ENCODE measurements at regions not wholly inside any gene's neighbourhood (a gene's known extent, or its start where the extent isn't known, plus 50 kb on each side); places are given as distances from the start of the nearest gene placed in this dataset.
A peak's percentile ranks its signal among the peaks of the same experiment; 100 is the strongest.

DNA sequence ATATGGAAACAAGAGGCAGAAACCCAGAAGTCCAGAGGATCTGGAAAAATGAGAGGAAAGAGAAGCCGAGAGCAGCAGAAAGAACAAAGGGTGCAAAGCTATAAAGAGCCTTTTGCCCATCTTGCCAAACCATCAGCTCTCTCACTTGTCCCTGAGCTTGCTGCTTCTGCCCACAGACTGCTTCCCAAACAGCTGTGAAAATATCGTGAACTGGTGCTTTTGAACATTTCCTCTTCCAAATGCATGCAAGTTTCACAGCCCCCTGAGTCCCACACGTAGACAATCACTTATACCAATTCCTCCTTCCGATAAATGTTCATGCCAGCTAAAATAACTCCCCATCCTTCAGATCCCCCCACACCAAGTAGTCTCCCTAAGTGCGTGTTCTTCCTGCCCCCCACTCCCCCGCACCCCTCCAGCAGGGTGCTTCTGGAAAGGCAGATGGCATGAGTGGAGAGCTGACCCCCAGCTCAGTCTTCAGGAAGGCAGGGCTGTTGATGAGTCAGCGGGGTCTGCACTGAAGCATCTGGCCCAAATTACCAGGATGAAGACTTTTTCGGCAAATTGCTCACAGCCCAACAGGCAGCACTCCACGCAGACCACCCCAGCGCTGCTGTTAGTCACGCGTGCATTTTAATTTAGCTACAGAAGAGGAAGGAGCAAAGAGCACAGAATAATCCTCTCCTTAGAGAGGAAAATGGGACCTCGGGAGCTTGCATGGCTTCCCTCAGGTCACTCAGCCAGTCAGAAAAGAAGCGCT, 76.1 kb upstream of the KCNMA1 start:
- Histone ChIP-seq H3K9me3 (ENCODE audit: low read depth, low read length, poor library complexity, severe bottlenecking) (no peaks in the 10 kb centered on the region), H3K4me3 (ENCODE audit: low read depth, low read length, poor library complexity, severe bottlenecking) (no peak overlapping the region), H3K27me3 (replicated peaks; ENCODE audit: insufficient read depth, low read depth, low read length, poor library complexity) (no peaks in the 10 kb centered on the region), H3K27ac (ENCODE audit: low read depth, low read length, poor library complexity, severe bottlenecking) (no peak overlapping the region), H3K4me1 (ENCODE audit: insufficient read depth, low read length, poor library complexity, severe bottlenecking) (peaks cover 19% of the 10 kb centered on the region), H3K36me3 (ENCODE audit: insufficient read depth, low read length, poor library complexity, severe bottlenecking) (no peaks in the 10 kb centered on the region)
- CTCF ChIA-PET: interaction anchor here (1.4 to 1.5 kb wide), 2 partner anchors 43 to 548 kb away, joined by 3 to 4 read pairs; no protein-coding TSS in a partner anchor
- intact Hi-C loops (cut with micrococcal nuclease; ENCODE audit: unreplicated experiment): loop anchor here (2.0 to 5.0 kb wide), 3 partner anchors 43 to 546 kb away; no protein-coding TSS in a partner anchor
- no TSS peak for BruUV-seq (replicated peaks)
- no peak for TF ChIP-seq EZH2 (IDR thresholded peaks at IDR 0.05; ENCODE audit: borderline replicate concordance, low read depth, low read length, poor library complexity, severe bottlenecking)
- TF ChIP-seq CTCF (conservative IDR thresholded peaks at IDR 0.05; ENCODE audit: low read depth, low read length): no peak
- DNase-seq (ENCODE audit: low spot score): peak; percentile 45
- POLR2A ChIA-PET (ENCODE audit: low non-redundant PET): no interaction called here

GRCh38 chr10:77712207-77712606, 74.6 kb upstream of the KCNMA1 start:
- CTCF ChIA-PET: no interaction called here
- Histone ChIP-seq H3K27me3 (replicated peaks; ENCODE audit: insufficient read depth, low read depth, low read length, poor library complexity) (no peaks in the 10 kb centered on the region), H3K36me3 (ENCODE audit: insufficient read depth, low read length, poor library complexity, severe bottlenecking) (no peaks in the 10 kb centered on the region), H3K4me1 (ENCODE audit: insufficient read depth, low read length, poor library complexity, severe bottlenecking) (peaks cover 15% of the 10 kb centered on the region), H3K27ac (ENCODE audit: low read depth, low read length, poor library complexity, severe bottlenecking) (no peak overlapping the region), H3K4me3 (ENCODE audit: low read depth, low read length, poor library complexity, severe bottlenecking) (no peak overlapping the region), H3K9me3 (ENCODE audit: low read depth, low read length, poor library complexity, severe bottlenecking) (no peaks in the 10 kb centered on the region)
- POLR2A ChIA-PET (ENCODE audit: low non-redundant PET): no interaction called here
- no TSS peak for BruUV-seq (replicated peaks)
- DNase-seq (ENCODE audit: low spot score): no peak
- TF ChIP-seq CTCF (conservative IDR thresholded peaks at IDR 0.05; ENCODE audit: low read depth, low read length): no peak
- TF ChIP-seq EZH2 (IDR thresholded peaks at IDR 0.05; ENCODE audit: borderline replicate concordance, low read depth, low read length, poor library complexity, severe bottlenecking): no peak
- intact Hi-C loops (cut with micrococcal nuclease; ENCODE audit: unreplicated experiment): loop anchor here (5.0 kb wide), 2 partner anchors 60 to 545 kb away; no protein-coding TSS in a partner anchor

DNA sequence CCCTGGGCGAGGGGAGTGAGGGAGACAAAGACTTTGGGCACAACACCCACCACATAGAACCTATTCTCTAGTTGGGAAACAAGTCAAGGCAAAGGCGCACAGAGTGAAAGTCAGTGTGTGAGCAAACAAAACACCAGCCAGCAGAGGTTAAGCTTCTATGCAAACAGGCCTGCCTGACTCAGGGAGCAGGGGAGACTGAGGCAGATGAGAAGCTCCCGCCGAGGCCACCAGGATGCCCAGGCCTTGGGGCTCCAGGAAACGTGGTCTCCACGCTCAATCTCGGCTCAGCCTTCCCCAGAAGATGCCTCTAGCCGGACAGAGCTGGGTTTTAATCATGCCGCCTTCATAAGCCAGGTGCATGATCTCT, 74.1 kb upstream of the KCNMA1 start:
- Histone ChIP-seq H3K4me1 (ENCODE audit: insufficient read depth, low read length, poor library complexity, severe bottlenecking) (peaks cover 10% of the 10 kb centered on the region), H3K4me3 (ENCODE audit: low read depth, low read length, poor library complexity, severe bottlenecking) (no peak overlapping the region), H3K36me3 (ENCODE audit: insufficient read depth, low read length, poor library complexity, severe bottlenecking) (no peaks in the 10 kb centered on the region), H3K27me3 (replicated peaks; ENCODE audit: insufficient read depth, low read depth, low read length, poor library complexity) (no peaks in the 10 kb centered on the region), H3K27ac (ENCODE audit: low read depth, low read length, poor library complexity, severe bottlenecking) (no peak overlapping the region), H3K9me3 (ENCODE audit: low read depth, low read length, poor library complexity, severe bottlenecking) (no peaks in the 10 kb centered on the region)
- DNase-seq (ENCODE audit: low spot score): no peak
- CTCF ChIA-PET: interaction anchor here (0.5 to 1.5 kb wide), 5 partner anchors 8 to 546 kb away, joined by 3 to 5 read pairs (median 3); no protein-coding TSS in a partner anchor
- no TSS peak for BruUV-seq (replicated peaks)
- intact Hi-C loops (cut with micrococcal nuclease; ENCODE audit: unreplicated experiment): loop anchor here (5.0 kb wide), 2 partner anchors 59 to 544 kb away; no protein-coding TSS in a partner anchor
- POLR2A ChIA-PET (ENCODE audit: low non-redundant PET): no interaction called here
- TF ChIP-seq CTCF (conservative IDR thresholded peaks at IDR 0.05; ENCODE audit: low read depth, low read length) (no peak), EZH2 (IDR thresholded peaks at IDR 0.05; ENCODE audit: borderline replicate concordance, low read depth, low read length, poor library complexity, severe bottlenecking) (no peak)
